A673 (cell line): ENCODE measurements at regions not wholly inside any gene's neighbourhood (a gene's known extent, or its start where the extent isn't known, plus 50 kb on each side); places are given as distances from the start of the nearest gene placed in this dataset.

Source experiments
- BruUV-seq: library from RNA; stranded (reverse); fragments of 400-500 nt; replicated peaks from 2 replicates; lab custom pipeline; 2021; lab: Mats Ljungman, UMichigan
- CTCF ChIA-PET: fragments of 300-600 bp; sonication (Branson Sonifier 250); formaldehyde crosslinking; loops from one replicate; lab custom pipeline; 2022; ENCODE audit warnings: antibody characterized with exemption; lab: Charles Lee
- POLR2A ChIA-PET: fragments of 300-600 bp; sonication (Branson Sonifier 250); formaldehyde crosslinking; loops from one replicate; lab custom pipeline; 2022; ENCODE audit warnings: antibody characterized with exemption; ENCODE audit not compliant: low non-redundant PET; lab: Charles Lee
- DNase-seq: peaks from one replicate; pipeline ENCODE4 v3.0.0-alpha.2; 2015; ENCODE audit warnings: low spot score
- H3K27ac ChIP-seq: fragments of 200-600 bp; sonication (generic); 2 replicates; pipeline ENCODE4 v1.5.1; 2016; ENCODE audit warnings: mixed run types, low read depth, mild to moderate bottlenecking, mixed read lengths, antibody characterized with exemption, low read length; ENCODE audit not compliant: poor library complexity, severe bottlenecking
- H3K27me3 ChIP-seq: fragments of 200-600 bp; sonication (generic); replicated peaks from 2 replicates; pipeline ENCODE4 v1.6.1; 2017; ENCODE audit warnings: mixed run types, low read depth, mild to moderate bottlenecking, mixed read lengths, antibody characterized with exemption, low read length; ENCODE audit not compliant: insufficient read depth, poor library complexity
- H3K36me3 ChIP-seq: fragments of 200-600 bp; sonication (generic); 2 replicates; pipeline ENCODE4 v1.6.1; 2016; ENCODE audit warnings: mixed run types, mild to moderate bottlenecking, mixed read lengths, antibody characterized with exemption, low read length; ENCODE audit not compliant: insufficient read depth, poor library complexity, severe bottlenecking
- H3K4me1 ChIP-seq: fragments of 200-600 bp; sonication (generic); 2 replicates; pipeline ENCODE4 v1.6.1; 2017; ENCODE audit warnings: mixed run types, mild to moderate bottlenecking, mixed read lengths, antibody characterized with exemption, low read length; ENCODE audit not compliant: insufficient read depth, poor library complexity, severe bottlenecking
- H3K4me3 ChIP-seq: fragments of 200-600 bp; sonication (generic); 2 replicates; pipeline ENCODE4 v1.5.1; 2016; ENCODE audit warnings: low read depth, mixed run types, mild to moderate bottlenecking, mixed read lengths, low read length; ENCODE audit not compliant: poor library complexity, severe bottlenecking
- H3K9me3 ChIP-seq: fragments of 200-600 bp; sonication (generic); 2 replicates; pipeline ENCODE4 v1.6.1; 2016; ENCODE audit warnings: mixed run types, low read depth, mild to moderate bottlenecking, mixed read lengths, antibody characterized with exemption, low read length; ENCODE audit not compliant: poor library complexity, severe bottlenecking
- CTCF ChIP-seq: fragments of 300-800, 200-600 bp; sonication (generic); conservative IDR thresholded peaks from 2 replicates; pipeline ENCODE4 v1.5.1; 2017; ENCODE audit warnings: low read depth, mild to moderate bottlenecking, antibody characterized with exemption, low read length, moderate library complexity, mixed read lengths
- EZH2 ChIP-seq: fragments of 200-600 bp; sonication (generic); IDR thresholded peaks from 2 replicates; pipeline ENCODE4 v1.6.1; 2017; ENCODE audit warnings: borderline replicate concordance, low read depth, mild to moderate bottlenecking, mixed read lengths, antibody characterized with exemption, low read length; ENCODE audit not compliant: poor library complexity, severe bottlenecking
- intact Hi-C: fragments of 100-400 bp; cut with micrococcal nuclease; formaldehyde crosslinking; loops from one replicate; pipeline ENCODE4 v1.10.0; 2022; ENCODE audit not compliant: unreplicated experiment

DNA sequence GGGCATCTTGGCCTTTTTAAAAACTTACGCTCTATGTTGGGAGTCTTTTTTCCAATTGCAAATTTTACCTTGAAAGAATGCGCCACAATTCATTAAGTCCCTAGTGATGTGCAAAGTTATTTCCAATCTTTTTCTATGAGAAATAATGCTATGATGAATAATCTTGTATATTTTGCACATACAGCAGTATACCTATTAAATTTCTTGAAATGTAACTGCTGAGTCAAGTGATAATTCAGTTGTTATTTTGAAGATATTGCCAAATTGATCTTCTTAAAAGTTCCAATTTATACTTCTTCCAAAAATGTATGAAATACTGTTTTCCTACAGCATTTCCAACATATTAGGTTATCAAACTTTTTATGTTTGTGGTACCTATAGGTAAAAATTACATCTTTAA, 92.8 kb upstream of the PPP2R2B start:
- Histone ChIP-seq H3K36me3 (no peaks in the 10 kb centered on the region), H3K27me3 (peaks cover 36% of the 10 kb centered on the region), H3K27ac (no peak overlapping the region), H3K4me1 (no peaks in the 10 kb centered on the region), H3K9me3 (no peaks in the 10 kb centered on the region), H3K4me3 (no peak overlapping the region)
- CTCF ChIA-PET: no interaction called here
- no TSS peak for BruUV-seq
- TF ChIP-seq EZH2: no peak
- TF ChIP-seq CTCF: no peak
- no peak for DNase-seq
- intact Hi-C loops: no loop called here
- POLR2A ChIA-PET: no interaction called here

- DNase-seq: no peak
- BruUV-seq: no TSS peak
- H3K4me3 ChIP-seq: no peak overlapping the region
- H3K36me3 ChIP-seq: no peaks in the 10 kb centered on the region
- intact Hi-C loops: no loop called here
- POLR2A ChIA-PET: no interaction called here
- CTCF ChIA-PET: no interaction called here
- H3K27me3 ChIP-seq: peaks cover 5% of the 10 kb centered on the region
- H3K27ac ChIP-seq: no peak overlapping the region
- H3K4me1 ChIP-seq: no peaks in the 10 kb centered on the region
- TF ChIP-seq CTCF (no peak), EZH2 (no peak)
- H3K9me3 ChIP-seq: peaks cover 6% of the 10 kb centered on the region
Measured at GRCh38 chr5:146986469-146986868, 107.9 kb upstream of the PPP2R2B start.

- H3K27ac ChIP-seq: no peak overlapping the region
- no peak overlapping the region for H3K4me3 ChIP-seq
- peaks cover 8% of the 10 kb centered on the region for H3K27me3 ChIP-seq
- CTCF ChIA-PET: no interaction called here
- no peaks in the 10 kb centered on the region for H3K4me1 ChIP-seq
- intact Hi-C loops: no loop called here
- BruUV-seq: no TSS peak
- no peaks in the 10 kb centered on the region for H3K36me3 ChIP-seq
- DNase-seq: no peak
- TF ChIP-seq EZH2: no peak
- no peak for TF ChIP-seq CTCF
- POLR2A ChIA-PET: no interaction called here
- peaks cover 6% of the 10 kb centered on the region for H3K9me3 ChIP-seq
Measured at GRCh38 chr5:146993876-146994530, 115.4 kb upstream of the PPP2R2B start.
